Central memory CD4-positive, alpha-beta T cell (primary cell): ENCODE measurements at regions not wholly inside any gene's neighbourhood (a gene's known extent, or its start where the extent isn't known, plus 50 kb on each side); places are given as distances from the start of the nearest gene placed in this dataset.
A peak's percentile ranks its signal among the peaks of the same experiment; 100 is the strongest.

Experiments used
- DNase-seq: peaks from one replicate; pipeline ENCODE4 v3.0.0; 2022

DNA sequence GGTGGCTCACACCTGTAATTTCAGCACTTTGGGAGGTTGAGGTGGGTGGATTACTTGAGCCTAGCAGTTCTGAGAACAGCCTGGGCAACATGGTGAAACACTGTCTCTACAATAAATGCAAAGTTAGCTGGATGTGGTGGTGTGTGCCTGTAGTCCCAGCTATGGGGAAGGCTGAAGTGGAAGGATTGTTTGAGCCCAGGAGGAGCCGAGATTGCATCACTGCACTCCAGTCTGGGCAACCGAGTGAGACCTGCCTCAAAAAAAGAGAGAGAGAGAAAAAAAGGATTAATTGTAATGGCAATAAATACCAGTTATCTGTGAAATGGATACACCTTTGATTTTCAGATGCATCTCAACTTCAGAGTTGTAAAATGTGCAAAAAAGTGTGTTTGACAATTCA is 58.8 kb downstream of the SPRY1 start:
- DNase-seq: no peak

- DNase-seq: no peak
Observed at GRCh38 chr4:123462007-123462406, 65.4 kb downstream of the SPRY1 start.

DNA sequence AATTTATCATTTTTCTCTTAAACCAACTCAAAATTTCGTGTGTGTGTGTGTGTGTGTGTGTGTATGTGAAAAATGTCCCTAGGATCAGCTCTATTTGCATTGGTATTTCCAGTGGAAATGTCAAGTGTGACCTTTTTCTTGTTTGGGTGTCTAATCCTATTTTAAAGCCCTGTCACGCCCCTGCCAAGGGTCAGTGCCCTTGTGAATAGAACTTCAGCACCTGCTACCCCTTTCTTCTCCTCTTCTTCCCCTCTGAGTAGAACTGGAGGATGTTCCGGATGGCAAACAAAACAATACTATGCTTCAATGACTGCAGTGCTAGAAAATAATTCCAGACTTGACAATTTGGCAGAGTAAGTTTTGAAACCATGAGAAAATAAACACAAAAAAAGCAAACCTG is 67.3 kb downstream of the SPRY1 start:
- no peak for DNase-seq

- no peak for DNase-seq
Observed at GRCh38 chr4:123465416-123465815, 68.8 kb downstream of the SPRY1 start.

- no peak for DNase-seq
Observed at GRCh38 chr4:123466080-123466785, 69.6 kb downstream of the SPRY1 start.

DNA sequence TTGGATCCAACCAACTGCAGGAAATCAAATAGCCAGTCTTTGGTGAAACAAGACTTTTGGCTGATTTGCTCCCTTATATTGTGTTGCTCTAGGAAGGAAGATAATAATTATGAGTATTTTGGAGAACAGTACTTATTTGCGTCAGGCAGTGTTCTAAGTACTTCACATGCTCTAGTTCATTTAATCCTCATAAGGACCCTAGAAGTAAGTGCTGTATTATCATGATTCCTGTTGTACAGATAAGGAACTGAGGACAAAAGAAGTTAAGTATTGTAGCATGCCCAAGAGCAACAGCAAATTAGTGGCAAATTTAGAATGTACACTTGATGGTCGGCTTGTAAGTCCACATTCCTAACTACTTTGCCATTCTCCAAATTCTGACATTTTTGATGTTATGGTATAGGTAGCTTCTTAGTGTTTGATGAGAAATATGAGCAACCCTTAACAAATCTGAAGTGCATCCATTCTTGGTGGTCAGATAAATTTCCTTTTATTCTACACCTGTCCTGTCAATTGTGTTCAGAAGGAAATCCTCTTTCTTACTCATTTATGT is 72.0 kb downstream of the SPRY1 start:
- DNase-seq: no peak

- no peak for DNase-seq
Observed at GRCh38 chr4:123469245-123469644, 72.7 kb downstream of the SPRY1 start.

GRCh38 chr4:123469696-123470095 is 73.1 kb downstream of the SPRY1 start:
- no peak for DNase-seq

GRCh38 chr4:123470640-123471039 is 74.0 kb downstream of the SPRY1 start:
- DNase-seq: no peak

GRCh38 chr4:123471655-123472369 is 75.2 kb downstream of the SPRY1 start:
- DNase-seq: no peak

- no peak for DNase-seq
Observed at GRCh38 chr4:123474817-123475216, 78.2 kb downstream of the SPRY1 start.

- no peak for DNase-seq
Observed at GRCh38 chr4:123476089-123476488, 79.5 kb downstream of the SPRY1 start.

DNA sequence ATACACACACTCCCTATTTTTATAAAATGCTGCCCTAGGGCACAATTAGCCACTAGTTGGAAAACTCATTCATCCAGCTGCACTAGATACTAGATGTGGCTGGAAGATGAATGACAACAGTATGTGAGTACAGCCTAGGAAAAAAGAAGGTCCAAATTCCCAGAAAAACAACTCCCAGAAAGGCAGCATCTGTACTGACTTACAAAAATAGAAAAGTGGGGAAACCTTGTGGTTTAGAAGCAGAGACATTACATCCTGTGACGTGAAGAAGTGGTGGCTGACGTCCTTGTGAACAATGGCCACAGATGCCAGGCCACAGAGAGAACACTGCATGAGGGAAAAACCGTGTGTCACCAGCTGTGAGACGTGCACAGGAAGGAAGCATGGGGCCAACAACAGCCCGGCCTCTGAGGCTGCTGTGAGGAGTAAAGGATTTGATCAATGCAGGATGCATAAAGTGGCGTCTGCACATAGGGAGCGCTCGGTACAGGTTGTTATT is 81.2 kb downstream of the SPRY1 start:
- peak; percentile 43 for DNase-seq

- no peak for DNase-seq
Observed at GRCh38 chr4:123478859-123479345, 82.3 kb downstream of the SPRY1 start.

GRCh38 chr4:123479944-123480343 is 83.3 kb downstream of the SPRY1 start:
- DNase-seq: no peak

DNA sequence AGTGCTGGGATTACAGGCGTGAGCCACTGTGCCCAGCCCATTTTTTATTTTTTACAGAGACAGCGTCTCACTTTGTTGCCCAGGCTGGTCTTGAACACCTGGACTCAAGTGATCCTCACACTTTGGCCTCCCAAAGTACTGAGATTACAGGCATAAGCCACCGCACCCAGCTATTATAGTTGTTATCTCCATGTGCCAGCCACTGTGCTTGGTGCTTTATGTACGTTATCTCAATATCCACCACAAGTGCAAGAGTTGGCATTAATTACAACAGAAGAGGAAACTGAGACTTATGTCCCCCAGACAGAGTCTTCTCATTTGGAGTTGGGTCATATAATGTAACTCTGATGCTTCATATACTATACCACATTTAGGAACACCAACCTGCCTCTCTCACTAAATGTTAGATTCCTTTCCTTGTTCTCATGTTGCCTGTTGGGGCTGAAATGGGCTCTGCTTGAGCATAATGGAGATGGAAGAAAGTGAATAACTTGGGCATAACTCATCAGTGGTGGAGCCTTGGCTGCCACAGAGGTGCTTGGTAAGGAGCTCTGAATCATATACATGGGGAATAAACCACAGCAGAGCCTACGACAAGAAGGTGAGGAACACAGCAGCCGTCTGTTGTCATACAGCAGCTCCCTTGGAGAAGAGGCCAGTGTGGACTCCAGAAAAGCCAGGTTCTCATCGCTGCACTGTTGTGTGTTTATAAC is 84.3 kb downstream of the SPRY1 start:
- no peak for DNase-seq

DNA sequence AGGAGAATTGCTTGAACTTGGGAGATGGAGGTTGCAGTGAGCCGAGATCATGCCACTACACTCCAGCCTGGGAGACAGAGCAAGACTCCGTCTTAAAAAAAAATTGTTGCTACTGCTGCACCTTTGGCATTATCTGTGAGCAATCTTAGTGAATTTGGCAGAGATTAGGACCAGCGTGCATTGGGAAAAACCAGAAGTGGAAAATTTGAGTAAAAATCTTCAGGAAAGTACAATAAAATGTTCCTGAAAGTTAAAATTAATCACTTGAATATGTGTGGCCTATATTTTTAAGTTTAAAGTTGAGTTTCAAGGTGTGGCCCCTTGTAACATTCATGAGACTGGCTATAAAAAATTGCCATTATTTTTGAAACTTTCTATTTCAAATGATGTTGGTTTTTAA is 85.1 kb downstream of the SPRY1 start:
- no peak for DNase-seq

DNA sequence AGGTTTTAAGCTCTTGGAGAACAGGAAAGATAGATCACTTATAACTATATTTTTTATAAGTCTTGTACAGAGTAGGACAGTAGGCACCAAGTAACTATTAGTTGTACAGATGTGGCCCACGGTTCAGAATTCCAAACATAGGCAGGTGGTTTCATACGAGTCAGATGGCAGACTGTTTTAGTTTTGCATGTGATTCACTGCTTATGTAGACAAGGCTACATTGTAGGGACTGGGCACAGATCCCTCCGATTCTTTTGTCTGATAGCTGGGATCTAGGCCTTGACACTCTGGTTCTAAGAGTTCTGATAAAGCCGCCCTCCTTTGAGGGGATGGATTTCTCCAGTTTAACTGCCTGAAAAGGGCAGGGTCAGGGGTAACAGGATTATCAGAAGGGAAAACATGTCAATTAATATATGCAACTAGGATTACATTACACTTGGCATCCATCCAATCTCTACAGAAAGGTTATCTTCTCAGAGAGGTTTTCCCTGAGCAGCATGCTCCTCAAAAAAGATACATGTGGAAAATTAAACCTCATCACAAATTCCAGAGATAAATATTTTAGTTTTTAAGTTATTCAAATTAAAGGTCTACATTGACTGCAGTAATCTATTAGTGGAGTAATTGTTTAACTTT is 87.8 kb downstream of the SPRY1 start:
- no peak for DNase-seq

DNA sequence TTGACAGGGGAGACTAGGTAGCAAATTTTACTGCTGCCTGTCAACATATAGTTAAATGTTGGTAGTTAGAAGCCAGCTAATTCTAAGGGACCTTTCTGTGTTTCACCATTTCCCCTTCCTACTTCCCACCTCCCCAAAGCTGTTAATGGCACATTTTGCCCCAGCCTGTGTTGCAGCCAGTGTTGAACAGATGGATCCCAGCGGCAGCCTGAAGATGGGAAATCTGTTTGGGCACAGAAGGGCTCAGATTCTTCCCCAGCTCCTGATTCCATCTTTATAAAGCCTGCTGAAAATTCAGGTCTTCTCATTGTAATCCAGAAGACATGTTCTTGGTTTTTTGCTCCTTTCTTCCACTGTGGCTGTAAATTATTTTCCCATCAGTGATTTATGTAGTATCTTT is 89.0 kb downstream of the SPRY1 start:
- no peak for DNase-seq

- DNase-seq: no peak
Observed at GRCh38 chr4:123488916-123489315, 92.3 kb downstream of the SPRY1 start.

GRCh38 chr4:123495530-123495929 is 98.9 kb downstream of the SPRY1 start:
- no peak for DNase-seq

DNA sequence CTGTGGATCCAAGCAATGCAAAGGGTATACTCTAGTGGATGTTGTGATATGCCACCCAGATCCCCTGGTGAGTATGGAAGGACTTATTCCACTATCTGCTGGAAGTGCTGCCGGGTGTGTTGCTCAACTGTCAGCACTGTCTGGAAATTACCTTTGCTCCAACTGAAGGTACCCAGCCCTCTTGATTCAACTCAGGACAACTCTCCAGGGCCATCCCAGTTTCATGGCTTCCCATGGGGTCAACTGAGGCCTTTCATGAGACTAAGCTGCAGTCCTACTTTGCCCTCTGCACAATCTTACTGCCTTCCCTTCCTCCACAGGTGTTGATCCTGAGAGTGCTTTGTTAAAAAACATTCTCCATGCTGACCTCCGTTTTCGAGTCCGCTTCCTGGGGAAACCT is 99.8 kb downstream of the SPRY1 start:
- DNase-seq: no peak

GRCh38 chr4:123497340-123497739 is 100.7 kb downstream of the SPRY1 start:
- DNase-seq: no peak
